ENCODE measurements at regions not wholly inside any gene's neighbourhood (a gene's known extent, or its start where the extent isn't known, plus 50 kb on each side); places are given as distances from the start of the nearest gene placed in this dataset.

DNA sequence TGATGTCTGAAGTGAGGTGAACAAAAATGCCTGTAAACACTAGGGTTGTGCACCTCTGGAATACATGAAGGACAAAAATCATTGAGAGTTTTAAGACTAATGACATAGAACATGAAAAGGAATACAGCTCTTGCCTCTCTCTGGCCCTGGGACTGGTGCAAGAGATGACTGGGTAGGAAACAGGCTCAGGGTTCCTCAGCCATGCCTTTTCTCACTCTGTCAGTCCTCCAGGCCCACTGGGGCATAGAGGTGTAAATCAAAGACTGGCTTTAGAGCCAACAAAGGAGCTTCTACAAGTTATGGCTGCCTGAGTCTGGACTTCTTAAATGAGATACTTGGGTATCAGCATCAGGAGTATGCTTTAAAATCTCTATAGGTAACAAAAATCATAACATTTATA, 554.7 kb upstream of the KCNMB2 start:
- no peak for DNase-seq (ENCODE audit: low read depth in 2 of 2)

DNA sequence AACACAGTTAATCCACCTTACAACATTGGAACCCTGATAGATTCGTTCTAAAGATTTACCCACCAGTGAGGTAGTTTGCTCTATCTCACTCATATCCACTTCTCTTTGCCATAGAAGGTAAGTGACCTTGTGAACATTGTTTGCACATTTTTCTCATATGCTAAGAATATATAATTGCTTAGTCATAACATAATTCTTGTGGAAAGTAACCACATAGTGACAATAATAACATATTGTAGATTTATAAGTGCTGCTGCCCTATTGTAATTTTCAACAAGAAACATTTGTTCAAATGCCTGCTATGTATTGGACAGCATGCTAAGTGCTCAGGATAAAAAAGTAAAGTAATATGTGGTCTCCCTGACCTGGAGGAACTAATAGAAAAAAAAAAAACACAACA, 554.2 kb upstream of the KCNMB2 start:
- DNase-seq (ENCODE audit: low read depth in 2 of 2) = no peak

GRCh38 chr3:177983320-177983719, 552.9 kb upstream of the KCNMB2 start:
- DNase-seq (ENCODE audit: low read depth in 2 of 2) = no peak

DNA sequence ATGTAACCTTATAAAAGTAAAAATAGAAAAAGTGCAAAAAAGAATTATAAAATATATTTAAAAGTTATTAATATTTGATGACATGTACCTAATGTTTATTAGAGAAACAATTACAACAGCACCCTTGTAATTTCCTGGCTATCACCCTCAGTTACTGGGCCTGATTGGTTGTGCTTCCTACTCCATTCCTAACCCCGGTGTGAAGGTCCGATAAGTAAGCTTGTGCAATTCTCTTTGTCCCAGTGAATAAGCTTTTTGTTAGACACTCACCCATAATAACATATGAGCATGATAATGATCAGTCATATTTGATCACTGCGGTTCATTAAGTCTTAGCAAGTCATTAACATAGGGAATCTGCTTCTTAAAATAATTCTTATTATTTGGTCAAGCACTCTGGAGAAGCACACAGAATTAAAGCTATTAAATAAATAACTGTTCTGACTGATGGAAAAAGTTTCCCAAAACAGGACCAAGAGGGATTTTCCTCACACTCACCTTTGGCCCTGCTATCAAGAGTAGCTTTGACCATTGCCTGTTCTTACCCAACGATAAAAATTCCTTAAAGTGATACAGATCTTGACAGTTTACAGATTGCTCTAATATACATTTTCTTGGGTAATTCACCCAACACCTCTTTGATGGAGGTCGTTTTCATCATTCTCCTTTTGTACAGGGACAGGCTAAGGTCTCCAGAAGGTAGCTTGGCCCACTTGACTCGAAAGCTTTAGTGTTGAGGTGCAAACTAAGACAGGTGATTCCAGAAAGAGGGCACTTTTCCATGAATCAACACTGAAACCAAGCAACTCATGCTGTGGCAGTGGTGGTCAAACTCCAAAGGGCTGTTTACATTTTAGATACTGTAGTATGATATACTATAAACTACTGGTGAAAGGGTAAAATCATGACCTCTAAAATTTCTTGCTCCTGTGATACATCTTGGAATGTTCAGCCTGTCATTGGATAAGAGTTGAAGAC, 543.0 kb upstream of the KCNMB2 start:
- no peak for DNase-seq (ENCODE audit: low read depth in 2 of 2)

DNA sequence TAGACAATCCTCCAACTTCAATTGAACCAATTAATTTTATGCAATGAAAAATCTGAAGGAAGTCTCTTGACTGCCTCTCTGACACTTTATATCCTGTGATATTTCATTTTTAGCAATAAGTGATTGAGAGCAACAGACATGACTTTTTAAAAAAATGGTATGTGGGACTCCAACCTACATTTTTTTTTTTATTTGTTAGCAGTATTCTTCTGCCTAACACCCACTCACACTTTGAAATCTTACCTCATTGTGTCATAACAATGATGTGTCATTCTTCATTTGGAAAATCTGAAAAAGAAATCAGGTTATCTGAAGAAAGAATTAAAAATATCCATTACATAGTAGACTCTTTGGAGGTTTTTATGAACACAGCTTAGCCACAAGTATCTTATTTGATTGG, 541.3 kb upstream of the KCNMB2 start:
- no peak for DNase-seq (ENCODE audit: low read depth in 2 of 2)

DNA sequence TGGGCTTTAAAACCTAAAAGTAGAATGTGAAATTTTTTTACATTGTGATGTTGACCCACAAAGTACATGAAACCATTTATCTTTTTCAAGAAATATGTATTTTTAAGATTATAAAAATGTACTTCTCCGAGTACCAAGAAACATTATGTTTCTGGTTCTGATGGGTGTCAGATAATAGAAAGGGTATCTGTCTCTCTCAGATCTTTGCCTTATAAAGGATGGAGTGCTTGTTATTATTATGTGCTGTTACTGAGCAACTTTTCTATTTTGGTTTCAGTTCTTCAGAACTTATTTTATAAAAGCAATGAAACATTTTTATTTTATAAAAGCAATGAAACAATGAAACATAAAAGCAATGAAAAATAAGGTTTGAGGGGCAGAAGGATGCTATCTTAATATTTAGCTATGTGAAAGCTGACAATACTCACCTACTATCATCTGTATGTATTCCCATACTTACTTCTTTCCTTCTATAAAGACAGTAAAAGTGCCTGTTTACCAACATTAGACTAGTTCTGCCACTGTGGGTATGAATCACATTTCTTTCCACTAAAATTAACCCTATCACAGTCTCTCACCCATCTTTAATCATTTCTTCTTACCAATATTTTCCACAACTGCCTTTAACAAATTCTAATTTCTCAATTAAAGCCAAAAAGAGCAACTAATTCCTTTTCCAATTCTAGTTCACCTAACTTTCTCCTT, 540.7 kb upstream of the KCNMB2 start:
- DNase-seq (ENCODE audit: low read depth in 2 of 2) = no peak

- DNase-seq (ENCODE audit: low read depth in 2 of 2) = no peak
These were observed 534.5 kb upstream of the KCNMB2 start for GRCh38 chr3:178001670-178002101.

DNA sequence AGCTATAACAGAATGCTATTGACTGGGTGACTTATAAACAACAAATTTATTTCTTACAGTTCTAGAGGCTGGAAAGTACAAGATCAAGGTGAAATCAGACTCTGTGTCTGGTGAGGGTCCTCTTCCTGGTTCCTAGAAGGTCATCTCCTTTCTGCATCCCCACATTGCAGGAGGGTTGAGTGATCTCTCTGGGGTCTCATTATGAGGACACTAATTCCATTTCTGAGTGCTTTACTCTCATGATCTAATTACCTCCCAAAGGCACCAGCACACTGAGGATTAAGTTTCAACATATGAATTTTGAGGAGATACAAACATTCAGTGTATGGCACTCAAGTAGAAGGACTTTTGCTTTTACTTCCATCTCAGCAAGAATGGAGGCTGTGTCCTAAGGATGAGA, 534.1 kb upstream of the KCNMB2 start:
- DNase-seq (ENCODE audit: low read depth in 2 of 2) = no peak

DNA sequence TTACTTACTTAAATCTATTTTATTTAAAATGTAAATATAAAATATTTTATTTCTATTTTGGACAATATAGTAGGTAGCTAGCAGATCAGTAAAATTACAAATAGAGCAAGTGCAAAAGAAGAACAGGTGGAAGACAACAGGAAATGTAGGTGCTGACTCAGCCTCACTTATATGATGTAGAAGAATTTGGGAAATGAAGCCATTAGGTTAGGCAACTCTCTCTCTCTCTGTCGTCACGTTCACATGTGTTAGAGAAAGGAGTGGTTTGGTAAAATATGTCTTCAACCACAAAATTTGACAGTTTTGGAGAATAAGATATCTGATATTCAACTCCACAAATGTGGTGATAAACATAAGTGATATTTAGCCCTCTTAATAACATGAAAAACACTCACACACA, 532.5 kb upstream of the KCNMB2 start:
- no peak for DNase-seq (ENCODE audit: low read depth in 2 of 2)

DNA sequence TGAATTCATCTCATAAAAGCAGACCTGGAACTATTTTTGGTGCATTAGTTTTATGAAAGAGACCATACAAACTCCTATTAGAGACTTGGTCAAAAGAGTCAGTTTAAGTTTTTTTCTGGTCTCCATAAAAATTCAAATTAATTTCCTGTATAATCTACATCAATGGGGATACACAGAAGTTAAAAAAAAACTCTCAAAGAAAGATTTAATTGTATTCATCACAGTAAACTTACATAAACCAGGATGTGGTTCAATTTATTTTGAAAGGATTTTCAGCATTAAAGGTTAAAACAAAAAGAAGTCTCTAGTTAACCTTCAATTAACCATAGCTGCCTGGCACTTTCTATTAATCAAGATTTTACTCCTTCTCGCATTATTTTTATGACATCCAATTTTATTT, 530.3 kb upstream of the KCNMB2 start:
- DNase-seq (ENCODE audit: low read depth in 2 of 2) = no peak

DNA sequence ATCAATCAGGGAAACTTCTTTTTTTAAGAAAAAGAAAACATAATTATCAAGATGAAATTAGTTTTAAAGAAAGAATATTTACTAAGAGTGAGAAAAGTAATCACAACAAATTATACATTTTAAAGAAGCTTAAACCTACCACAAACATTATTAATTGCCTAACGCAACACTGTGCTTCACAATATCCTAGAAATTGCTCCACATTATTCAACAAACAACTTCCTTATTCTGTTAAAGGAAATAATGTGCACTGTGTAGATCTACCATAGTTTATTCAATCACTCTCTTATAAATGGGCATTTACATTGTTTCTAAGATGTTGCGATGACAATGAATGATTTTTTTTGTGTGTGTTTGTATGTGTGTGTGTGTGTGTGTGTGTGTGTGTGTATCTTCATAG, 525.9 kb upstream of the KCNMB2 start:
- no peak for DNase-seq (ENCODE audit: low read depth in 2 of 2)

DNA sequence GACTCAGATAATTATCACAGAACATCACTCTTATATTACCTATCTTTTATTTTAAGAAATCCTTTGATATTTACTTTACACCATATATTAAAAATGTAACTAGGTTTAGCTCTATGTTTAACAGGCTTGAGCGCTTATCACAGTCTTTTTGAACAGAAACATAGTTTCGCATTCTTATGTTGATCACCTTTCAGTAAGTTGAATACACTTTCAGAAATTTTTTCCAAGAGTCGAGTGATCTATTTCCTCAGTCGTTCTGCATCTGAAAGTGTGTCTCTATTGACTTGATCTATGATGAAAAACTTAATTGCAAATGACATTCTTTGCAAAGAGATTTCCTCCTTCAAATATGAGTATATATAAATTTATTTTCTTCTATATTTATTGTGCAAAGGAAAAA, 516.6 kb upstream of the KCNMB2 start:
- DNase-seq (ENCODE audit: low read depth in 2 of 2) = no peak

DNA sequence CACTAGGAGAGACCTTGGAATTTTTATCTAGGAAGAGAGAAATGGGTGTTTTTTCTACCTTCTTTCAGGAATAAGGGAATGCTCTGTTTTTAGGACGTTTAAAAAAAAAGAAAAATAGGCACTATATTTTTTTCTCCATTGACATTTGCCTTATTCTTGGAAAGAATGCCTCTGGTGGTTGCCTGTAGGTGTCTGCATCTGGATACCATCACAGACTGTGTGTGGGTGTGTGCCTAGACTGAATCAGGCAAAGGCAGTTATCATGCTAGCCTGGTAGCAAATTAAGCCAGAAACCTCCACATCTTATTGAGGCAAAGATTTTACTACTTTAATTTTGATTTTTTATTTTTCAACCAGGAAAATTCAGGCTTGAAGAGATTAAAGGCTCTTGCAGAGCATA, 513.6 kb upstream of the KCNMB2 start:
- DNase-seq (ENCODE audit: low read depth in 2 of 2) = no peak

DNA sequence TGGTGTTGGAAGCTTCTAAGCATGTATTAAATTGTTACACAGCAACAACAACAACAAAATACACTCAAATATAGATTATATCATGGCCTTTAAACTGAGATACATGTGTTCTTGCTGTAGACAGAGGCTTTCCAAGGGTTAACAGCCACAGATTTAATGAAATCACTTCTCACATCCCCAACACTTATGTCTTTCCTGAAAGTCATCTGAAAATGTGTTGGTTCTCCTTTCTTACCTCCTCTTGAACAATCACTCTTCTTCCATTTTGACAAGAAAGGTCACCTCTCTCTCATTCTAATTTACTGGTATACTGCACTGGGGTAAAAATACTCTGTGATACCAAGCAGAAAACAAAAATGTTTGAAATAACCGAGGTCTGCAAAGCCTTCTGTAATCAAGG, 507.3 kb upstream of the KCNMB2 start:
- no peak for DNase-seq (ENCODE audit: low read depth in 2 of 2)

DNA sequence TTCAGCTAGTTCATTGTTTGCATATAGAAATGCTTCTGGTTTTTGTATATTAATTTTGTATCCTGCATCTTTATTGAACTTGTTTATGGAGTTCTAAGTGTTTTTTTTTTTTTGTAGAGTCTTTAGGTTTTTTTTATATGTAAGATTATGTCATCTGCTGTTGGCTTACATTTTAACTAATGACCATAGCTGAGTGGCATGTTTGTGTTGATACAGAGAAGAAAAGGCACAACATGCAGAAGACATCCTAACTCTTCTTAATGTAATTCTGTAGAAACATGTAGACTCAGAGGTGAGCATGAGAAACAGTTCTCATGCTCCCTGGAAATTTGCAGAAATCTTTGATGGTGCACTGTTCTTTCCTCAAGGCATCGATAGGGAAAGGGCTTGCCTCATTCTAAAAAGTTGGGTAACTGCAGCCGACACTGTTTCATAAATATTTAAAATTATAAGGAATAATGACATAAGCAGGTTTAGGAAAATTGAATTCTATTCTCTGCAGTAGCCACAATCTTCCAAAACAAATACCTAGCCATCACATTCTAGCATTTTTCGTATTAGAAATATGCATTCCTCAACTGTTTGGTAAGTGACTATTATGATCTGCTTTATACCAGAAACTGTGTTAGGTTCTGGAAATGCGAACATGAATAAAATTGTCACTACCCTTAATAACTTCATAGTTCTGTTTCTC, 499.6 kb upstream of the KCNMB2 start:
- no peak for DNase-seq (ENCODE audit: low read depth in 2 of 2)

DNA sequence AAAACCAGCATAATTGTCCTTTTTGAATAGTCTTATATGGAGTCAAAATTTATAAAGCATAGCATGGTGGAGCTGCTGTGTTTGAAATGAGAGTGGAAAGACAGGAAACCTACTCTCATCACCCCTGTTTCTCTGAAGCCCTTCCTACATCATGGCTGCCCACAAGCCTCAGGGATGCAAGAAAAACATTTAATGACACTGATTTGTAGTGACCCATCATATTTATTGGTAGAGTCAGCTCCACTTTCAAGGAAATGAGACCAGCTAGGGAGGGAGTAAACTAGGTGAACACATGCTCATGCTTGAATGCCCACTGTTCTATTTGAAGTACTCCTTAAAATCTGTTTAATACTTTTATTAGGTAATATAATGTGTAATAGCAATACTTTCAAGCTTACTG, 494.3 kb upstream of the KCNMB2 start:
- DNase-seq (ENCODE audit: low read depth in 2 of 2) = no peak

DNA sequence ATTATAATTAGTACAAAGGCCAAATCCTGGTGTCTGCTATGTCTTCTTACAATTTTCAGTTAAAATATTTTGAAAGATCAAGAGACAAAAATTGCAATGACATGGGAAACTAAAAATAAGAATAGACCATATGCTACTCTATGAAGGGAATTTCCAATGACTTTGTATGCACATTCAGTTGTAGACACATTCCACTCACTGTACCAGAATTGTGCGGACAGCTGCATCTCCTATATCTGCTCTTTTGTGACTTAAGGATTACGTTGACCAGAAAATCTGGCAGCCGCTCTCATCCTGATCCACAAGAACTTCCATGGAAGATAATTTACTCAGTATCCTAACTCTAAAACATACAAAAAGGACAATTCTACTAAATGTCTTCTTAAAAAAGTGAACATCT, 493.9 kb upstream of the KCNMB2 start:
- DNase-seq (ENCODE audit: low read depth in 2 of 2) = no peak

DNA sequence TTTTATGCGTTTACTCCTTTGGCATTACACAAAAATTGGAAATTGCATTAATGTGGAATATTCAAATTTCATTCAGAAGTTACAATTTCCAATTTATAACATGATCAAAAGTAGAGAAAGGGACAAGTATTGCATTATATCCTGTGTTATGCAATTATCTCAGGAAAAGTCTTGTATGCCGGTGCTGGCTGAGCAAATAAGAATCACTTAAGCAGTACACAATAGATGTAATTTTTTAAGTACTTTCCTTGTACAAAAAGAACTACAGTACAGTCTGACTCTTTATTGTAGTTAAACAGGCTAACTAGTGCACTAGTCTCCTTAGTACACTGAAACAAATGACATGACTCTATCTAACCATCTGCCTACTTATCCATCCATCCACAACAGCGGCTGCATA, 493.2 kb upstream of the KCNMB2 start:
- no peak for DNase-seq (ENCODE audit: low read depth in 2 of 2)

GRCh38 chr3:178044320-178044719, 491.9 kb upstream of the KCNMB2 start:
- no peak for DNase-seq (ENCODE audit: low read depth in 2 of 2)

- no peak for DNase-seq (ENCODE audit: low read depth in 2 of 2)
These were observed 488.7 kb upstream of the KCNMB2 start for GRCh38 chr3:178047496-178047895.

DNA sequence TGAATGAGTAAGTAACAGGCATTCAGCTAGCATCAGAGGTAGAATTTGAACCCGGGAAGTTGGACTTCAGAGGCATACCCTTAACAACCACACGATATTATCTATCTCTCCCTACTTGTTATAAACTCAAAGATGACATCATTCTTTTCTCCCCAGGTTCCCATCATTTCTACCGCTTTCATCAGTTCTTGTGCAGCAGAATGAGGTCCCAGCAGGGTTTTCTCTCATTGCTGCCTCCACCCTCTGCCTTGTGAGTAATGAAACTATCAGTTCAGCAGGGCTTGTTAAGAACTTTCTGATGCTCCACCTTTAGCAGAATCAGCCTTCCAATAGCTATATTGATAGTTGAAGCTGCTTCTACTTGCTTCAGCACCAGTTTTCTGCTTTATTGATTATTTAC, 487.5 kb upstream of the KCNMB2 start:
- no peak for DNase-seq (ENCODE audit: low read depth in 2 of 2)

- DNase-seq (ENCODE audit: low read depth in 2 of 2) = no peak
These were observed 481.8 kb upstream of the KCNMB2 start for GRCh38 chr3:178054471-178054870.

GRCh38 chr3:178055939-178056338, 480.3 kb upstream of the KCNMB2 start:
- DNase-seq (ENCODE audit: low read depth in 2 of 2) = no peak

Data from activated CD4-positive, alpha-beta T cell treated with anti-CD3 and anti-CD28 coated beads for 24 hours (primary cell).